DOHH2 (cell line): ENCODE measurements at regions not wholly inside any gene's neighbourhood (a gene's known extent, or its start where the extent isn't known, plus 50 kb on each side); places are given as distances from the start of the nearest gene placed in this dataset.

Source experiments
- CTCF ChIP-seq: fragments of 200-600 bp; sonication (generic); IDR thresholded peaks from one replicate; pipeline ENCODE4 v1.5.1; 2014; ENCODE audit warnings: antibody characterized with exemption, mild to moderate bottlenecking, low read depth, low read length; ENCODE audit not compliant: poor library complexity, severe bottlenecking
- EZH2phosphoT487 ChIP-seq: fragments of 200-600 bp; sonication (generic); IDR thresholded peaks from 2 replicates; pipeline ENCODE4 v1.6.1; 2017; ENCODE audit warnings: borderline replicate concordance, mild to moderate bottlenecking, antibody characterized with exemption, low read length, moderate library complexity, mixed read lengths

GRCh38 chr1:218620956-218621355 is 275.8 kb downstream of the TGFB2 start:
- TF ChIP-seq CTCF (no peak), EZH2phosphoT487 (no peak)
